Breast epithelium (tissue), 3 donors: ENCODE measurements at regions not wholly inside any gene's neighbourhood (a gene's known extent, or its start where the extent isn't known, plus 50 kb on each side); places are given as distances from the start of the nearest gene placed in this dataset.

Experiments used
- CTCF ChIP-seq, 3 donors: fragments of 450-650 bp; IDR thresholded peaks; one replicate each; pipeline ENCODE4 v1.5.1; 2016 to 2017; ENCODE audit warnings: antibody characterized with exemption in 3 of 3, mild to moderate bottlenecking in 3 of 3, moderate library complexity in 3 of 3
- POLR2A ChIP-seq: fragments of 450-650 bp; IDR thresholded peaks from one replicate; pipeline ENCODE4 v1.6.1; 2016; ENCODE audit warnings: antibody characterized with exemption, mild to moderate bottlenecking, moderate library complexity
- POLR2AphosphoS5 ChIP-seq, 3 donors: sonication (generic); formaldehyde crosslinking; IDR thresholded peaks; one replicate each; pipeline ENCODE4 v1.6.1; 2017; ENCODE audit warnings: antibody characterized with exemption in 3 of 3

- TF ChIP-seq POLR2A (no peak), CTCF (IDR thresholded peaks at IDR 0.05) (no peak), POLR2AphosphoS5 (IDR thresholded peaks at IDR 0.05) (no peak)
Observed at GRCh38 chr15:91625506-91625905, 228.0 kb upstream of the SLCO3A1 start.
